K562 (cell line): ENCODE measurements at regions not wholly inside any gene's neighbourhood (a gene's known extent, or its start where the extent isn't known, plus 50 kb on each side); places are given as distances from the start of the nearest gene placed in this dataset.

Experiments
- ATAC-seq: fragments of 200-7000 bp; cut with Tn5 transposase; 3 replicates; pipeline ENCODE4 v1.9.1; 2020; ENCODE audit warnings: moderate library complexity
- BruUV-seq: library from RNA; stranded (reverse); fragments of 400-500 nt; replicated peaks from 2 replicates; lab custom pipeline; 2021; lab: Mats Ljungman, UMichigan
- CTCF ChIA-PET: fragments of 300-600 bp; formaldehyde crosslinking; extraction: SDS; loops from one replicate; lab custom pipeline; 2021; ENCODE audit warnings: low intra/inter-chr PET ratio; lab: Yijun Ruan, JAX
- POLR2A ChIA-PET: fragments of 300-600, 350-650 bp; sonication (Branson Sonifier 250); formaldehyde crosslinking; extraction: SDS; loops from one replicate; lab custom pipeline; 2021; ENCODE audit warnings: antibody characterized with exemption, inconsistent platforms; lab: Yijun Ruan, JAX
- DNase-seq, 4 experiments: peaks; one replicate each; pipeline versions ENCODE4 v3.0.0 to v3.0.0-alpha.2; 2011 to 2018; ENCODE audit warnings: low spot score in 3 of 4, mixed read lengths in 3 of 4; ENCODE audit errors: extremely low read depth in 1 of 4
- FAIRE-seq: peaks from 2 replicates; lab custom pipeline; 2011; peaks lifted over from hg19 to GRCh38; lab: Jason Lieb, UNC
- H2AFZ ChIP-seq: 2 replicates; pipeline ENCODE4 v1.6.0; 2011; ENCODE audit warnings: low read depth, low read length, control low read depth, inconsistent platforms
- H3K27ac ChIP-seq: fragments of 200-600 bp; 3 replicates; pipeline ENCODE4 v1.8.0; 2011; ENCODE audit warnings: low read depth, mild to moderate bottlenecking, control low read depth, inconsistent platforms, low read length, moderate library complexity, mixed read lengths; ENCODE audit errors: extremely low read depth
- H3K27me3 ChIP-seq, 2 experiments: fragments of 300-600 bp in 1 of 2; 2 replicates in 1 of 2; 3 replicates in 1 of 2; pipeline versions ENCODE4 v1.6.0 to v1.8.0; 2011; ENCODE audit warnings: inconsistent platforms in 2 of 2, low read length in 2 of 2, mild to moderate bottlenecking in 1 of 2, mixed read lengths in 1 of 2, moderate library complexity in 1 of 2; ENCODE audit not compliant: control insufficient read depth in 2 of 2, insufficient read depth in 2 of 2
- H3K36me3 ChIP-seq: fragments of 300-600 bp; 3 replicates; pipeline ENCODE4 v1.8.0; 2011; ENCODE audit warnings: mild to moderate bottlenecking, low read length, inconsistent platforms; ENCODE audit not compliant: control insufficient read depth, insufficient read depth
- H3K4me1 ChIP-seq, 2 experiments: fragments of 200-600 bp in 1 of 2; replicated peaks in 1 of 2; 2 replicates in 1 of 2; 3 replicates in 1 of 2; pipeline versions ENCODE4 v1.5.1 to v1.8.0; 2011; ENCODE audit warnings: inconsistent platforms in 2 of 2, low read length in 2 of 2, mild to moderate bottlenecking in 1 of 2, mixed read lengths in 1 of 2, moderate library complexity in 1 of 2; ENCODE audit not compliant: control insufficient read depth in 2 of 2, insufficient read depth in 2 of 2
- H3K4me2 ChIP-seq: 2 replicates; pipeline ENCODE4 v1.6.1; 2011; ENCODE audit warnings: low read length, control low read depth, inconsistent platforms, mixed read lengths; ENCODE audit not compliant: insufficient read depth
- H3K4me3 ChIP-seq: fragments of 200-600 bp; sonication (generic), shearing (Covaris generic); 2 replicates; pipeline ENCODE4 v1.5.1; 2016; ENCODE audit warnings: control low read depth, inconsistent platforms
- H3K79me2 ChIP-seq: fragments of 200-600 bp; 3 replicates; pipeline ENCODE4 v1.8.0; 2011; ENCODE audit warnings: low read length, inconsistent platforms; ENCODE audit not compliant: control insufficient read depth, insufficient read depth
- H3K9ac ChIP-seq, 2 experiments: 2 replicates each; pipeline versions ENCODE4 v1.6.0 to v1.6.1; 2011; ENCODE audit warnings: low read depth in 2 of 2, low read length in 2 of 2, control low read depth in 1 of 2, inconsistent platforms in 1 of 2, mild to moderate bottlenecking in 1 of 2, mixed read lengths in 1 of 2; ENCODE audit not compliant: insufficient read depth in 1 of 2
- H3K9me1 ChIP-seq: one replicate; pipeline ENCODE4 v1.6.0; 2011; ENCODE audit warnings: inconsistent platforms, mild to moderate bottlenecking, low read length, moderate library complexity; ENCODE audit not compliant: control insufficient read depth, insufficient read depth
- H3K9me3 ChIP-seq: replicated peaks from 2 replicates; pipeline ENCODE4 v1.5.1; 2011; ENCODE audit warnings: low read depth, low read length, inconsistent platforms; ENCODE audit not compliant: control insufficient read depth, insufficient read depth
- H4K20me1 ChIP-seq: replicated peaks from 2 replicates; pipeline ENCODE4 v1.6.1; 2011; ENCODE audit warnings: low read length, inconsistent platforms, mixed read lengths; ENCODE audit not compliant: control insufficient read depth, insufficient read depth
- BRD9 ChIP-seq: fragments of 450-650 bp; IDR thresholded peaks from 2 replicates; pipeline ENCODE4 v1.6.1; 2018; ENCODE audit warnings: low read depth; ENCODE audit not compliant: partially characterized antibody
- CEBPB ChIP-seq: fragments of 450-650 bp; IDR thresholded peaks from 2 replicates; pipeline ENCODE4 v1.6.1; 2016; ENCODE audit warnings: missing genetic modification characterization, missing compliant biosample characterization
- ELF2 ChIP-seq: fragments of 250-450 bp; sonication (Bioruptor Pico); IDR thresholded peaks from 2 replicates; pipeline ENCODE4 v1.5.0; 2021; ENCODE audit warnings: mild to moderate bottlenecking
- EP400 ChIP-seq: fragments of 450-650 bp; IDR thresholded peaks from 2 replicates; pipeline ENCODE4 v1.6.1; 2017; ENCODE audit warnings: antibody characterized with exemption, mild to moderate bottlenecking, moderate library complexity
- HNRNPLL ChIP-seq: fragments of 200-400 bp; formaldehyde crosslinking; IDR thresholded peaks from 2 replicates; pipeline ENCODE4 v1.6.1; 2017; ENCODE audit warnings: low read length, low read depth, mild to moderate bottlenecking; ENCODE audit not compliant: poor library complexity, severe bottlenecking
- MEF2D ChIP-seq: conservative IDR thresholded peaks from 2 replicates; pipeline ENCODE4 v1.6.1; 2016; ENCODE audit warnings: low read depth, missing genetic modification characterization, missing compliant biosample characterization
- RBM34 ChIP-seq: fragments of 200-400 bp; formaldehyde crosslinking; IDR thresholded peaks from 2 replicates; pipeline ENCODE4 v1.6.1; 2018; ENCODE audit warnings: low read length, borderline replicate concordance; ENCODE audit not compliant: insufficient read depth
- RNF2 ChIP-seq: sonication (generic); IDR thresholded peaks from 2 replicates; pipeline ENCODE4 v1.6.1; 2016
- SMARCA4 ChIP-seq: fragments of 450-650 bp; IDR thresholded peaks from 2 replicates; pipeline ENCODE4 v1.6.1; 2016
- TBL1XR1 ChIP-seq, 2 experiments: IDR thresholded peaks; 2 replicates each; pipeline ENCODE4 v1.6.1; 2012; ENCODE audit warnings: improper control_type of control experiment in 2 of 2, low read length in 2 of 2, mild to moderate bottlenecking in 1 of 2
- TRIM24 ChIP-seq, 2 experiments: fragments of 450-650 bp; IDR thresholded peaks; 2 replicates each; pipeline ENCODE4 v1.6.1; 2016
- ZNF124 ChIP-seq: sonication (generic); formaldehyde crosslinking; IDR thresholded peaks from 2 replicates; pipeline ENCODE4 v1.8.1; 2022; ENCODE audit warnings: missing genetic modification reagents
- ZNF263 ChIP-seq: sonication (generic); formaldehyde crosslinking; IDR thresholded peaks from 2 replicates; pipeline ENCODE4 v1.8.0; 2022; ENCODE audit warnings: mild to moderate bottlenecking, missing genetic modification reagents, borderline replicate concordance
- ZNF561 ChIP-seq: fragments of 450-650 bp; formaldehyde crosslinking; conservative IDR thresholded peaks from 2 replicates; pipeline ENCODE4 v1.4.0; 2020; ENCODE audit warnings: mild to moderate bottlenecking, moderate library complexity
- WGBS: fragments of 100-300 bp; shearing (Covaris generic); methylation state at CpG from one replicate; pipeline ENCODE4 v1.1.6; 2016; ENCODE audit warnings: low coverage, mixed read lengths; ENCODE audit not compliant: insufficient coverage; ENCODE audit errors: missing lambda C conversion rate; 5-methylcytosine and 5-hydroxymethylcytosine counted together
- in situ Hi-C: fragments of 300-500 bp; cut with MboI; formaldehyde crosslinking; loops from 4 replicates; pipeline ENCODE4 v1.15.0; 2018; ENCODE audit warnings: inconsistent platforms, mixed read lengths
- intact Hi-C: fragments of 100-400 bp; cut with micrococcal nuclease; formaldehyde crosslinking; loops from 2 replicates; pipeline ENCODE4 v1.14.2; 2022
- TF ChIP-seq, protein P1 (sequence below): fragments of 250-450 bp; sonication (Bioruptor Pico); IDR thresholded peaks from 2 replicates; pipeline ENCODE4 v1.4.0; 2020
- TF ChIP-seq, protein P2 (sequence below): sonication (generic); formaldehyde crosslinking; IDR thresholded peaks from 2 replicates; pipeline ENCODE4 v1.8.0; 2022; ENCODE audit warnings: missing genetic modification reagents, mild to moderate bottlenecking, borderline replicate concordance

DNA sequence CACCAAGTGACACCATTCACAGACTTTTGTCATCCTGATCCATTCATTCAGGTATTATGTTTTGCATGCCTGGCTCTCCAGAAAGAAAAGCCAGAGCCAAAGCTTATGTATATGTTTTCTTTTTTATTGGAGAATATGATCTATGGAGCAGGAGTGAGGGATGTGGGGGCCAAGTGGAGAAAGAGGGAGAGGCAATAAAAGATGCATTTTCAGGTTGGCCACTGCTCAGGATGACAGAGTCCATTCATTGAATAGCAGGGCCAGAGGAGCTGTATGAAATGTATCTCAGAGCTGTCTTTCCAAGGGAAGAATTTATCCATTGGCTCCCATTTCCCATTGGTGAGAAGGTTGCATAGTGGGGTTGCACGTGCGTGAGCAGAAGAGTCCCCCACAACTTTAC lies 416.1 kb downstream of the ATP23 start (continued):
- TF ChIP-seq, protein P1, sequence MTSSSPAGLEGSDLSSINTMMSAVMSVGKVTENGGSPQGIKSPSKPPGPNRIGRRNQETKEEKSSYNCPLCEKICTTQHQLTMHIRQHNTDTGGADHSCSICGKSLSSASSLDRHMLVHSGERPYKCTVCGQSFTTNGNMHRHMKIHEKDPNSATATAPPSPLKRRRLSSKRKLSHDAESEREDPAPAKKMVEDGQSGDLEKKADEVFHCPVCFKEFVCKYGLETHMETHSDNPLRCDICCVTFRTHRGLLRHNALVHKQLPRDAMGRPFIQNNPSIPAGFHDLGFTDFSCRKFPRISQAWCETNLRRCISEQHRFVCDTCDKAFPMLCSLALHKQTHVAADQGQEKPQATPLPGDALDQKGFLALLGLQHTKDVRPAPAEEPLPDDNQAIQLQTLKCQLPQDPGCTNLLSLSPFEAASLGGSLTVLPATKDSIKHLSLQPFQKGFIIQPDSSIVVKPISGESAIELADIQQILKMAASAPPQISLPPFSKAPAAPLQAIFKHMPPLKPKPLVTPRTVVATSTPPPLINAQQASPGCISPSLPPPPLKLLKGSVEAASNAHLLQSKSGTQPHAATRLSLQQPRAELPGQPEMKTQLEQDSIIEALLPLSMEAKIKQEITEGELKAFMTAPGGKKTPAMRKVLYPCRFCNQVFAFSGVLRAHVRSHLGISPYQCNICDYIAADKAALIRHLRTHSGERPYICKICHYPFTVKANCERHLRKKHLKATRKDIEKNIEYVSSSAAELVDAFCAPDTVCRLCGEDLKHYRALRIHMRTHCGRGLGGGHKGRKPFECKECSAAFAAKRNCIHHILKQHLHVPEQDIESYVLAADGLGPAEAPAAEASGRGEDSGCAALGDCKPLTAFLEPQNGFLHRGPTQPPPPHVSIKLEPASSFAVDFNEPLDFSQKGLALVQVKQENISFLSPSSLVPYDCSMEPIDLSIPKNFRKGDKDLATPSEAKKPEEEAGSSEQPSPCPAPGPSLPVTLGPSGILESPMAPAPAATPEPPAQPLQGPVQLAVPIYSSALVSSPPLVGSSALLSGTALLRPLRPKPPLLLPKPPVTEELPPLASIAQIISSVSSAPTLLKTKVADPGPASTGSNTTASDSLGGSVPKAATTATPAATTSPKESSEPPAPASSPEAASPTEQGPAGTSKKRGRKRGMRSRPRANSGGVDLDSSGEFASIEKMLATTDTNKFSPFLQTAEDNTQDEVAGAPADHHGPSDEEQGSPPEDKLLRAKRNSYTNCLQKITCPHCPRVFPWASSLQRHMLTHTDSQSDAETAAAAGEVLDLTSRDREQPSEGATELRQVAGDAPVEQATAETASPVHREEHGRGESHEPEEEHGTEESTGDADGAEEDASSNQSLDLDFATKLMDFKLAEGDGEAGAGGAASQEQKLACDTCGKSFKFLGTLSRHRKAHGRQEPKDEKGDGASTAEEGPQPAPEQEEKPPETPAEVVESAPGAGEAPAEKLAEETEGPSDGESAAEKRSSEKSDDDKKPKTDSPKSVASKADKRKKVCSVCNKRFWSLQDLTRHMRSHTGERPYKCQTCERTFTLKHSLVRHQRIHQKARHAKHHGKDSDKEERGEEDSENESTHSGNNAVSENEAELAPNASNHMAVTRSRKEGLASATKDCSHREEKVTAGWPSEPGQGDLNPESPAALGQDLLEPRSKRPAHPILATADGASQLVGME: no peak
- TF ChIP-seq SMARCA4 (no peak), RNF2 (no peak), ZNF124 (CRISPR knock-in tag) (no peak), RBM34 (no peak)

DNA sequence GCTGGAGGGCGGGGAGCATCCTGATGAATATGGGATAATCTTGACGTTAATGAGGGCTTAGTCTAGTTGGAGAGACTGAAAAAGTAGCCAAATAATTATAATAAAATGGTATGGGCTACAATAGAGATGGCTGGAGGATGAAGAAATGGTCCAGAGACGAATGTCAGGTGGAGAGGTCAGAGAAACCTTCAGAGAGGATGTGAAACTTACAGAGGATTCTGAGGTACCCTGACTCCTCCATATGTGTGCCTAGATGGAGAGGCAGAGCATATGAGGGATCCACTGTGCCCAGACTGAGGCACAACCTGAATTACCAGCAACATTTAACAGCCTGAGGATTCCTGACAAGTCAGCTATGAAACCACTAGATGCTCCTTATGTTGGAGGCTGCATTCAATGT lies 417.0 kb downstream of the ATP23 start:
- POLR2A ChIA-PET: interaction anchor here (1.0 kb wide), 1 partner anchor 10 kb away, joined by 3 read pairs; no protein-coding TSS in a partner anchor
- Histone ChIP-seq H3K9ac (no peak overlapping the region), H3K9me1 (no peaks in the 10 kb centered on the region), H4K20me1 (no peaks in the 10 kb centered on the region), H3K79me2 (no peaks in the 10 kb centered on the region), H3K27me3 (no peaks in the 10 kb centered on the region), H3K9me3 (no peaks in the 10 kb centered on the region), H3K4me3 (no peak overlapping the region), H3K4me2 (no peak overlapping the region), H3K36me3 (no peaks in the 10 kb centered on the region), H3K27ac (no peak overlapping the region), H3K4me1 (no peaks in the 10 kb centered on the region), H2AFZ (no peak overlapping the region)
- intact Hi-C loops (no loop called here), in situ Hi-C loops (no loop called here)
- WGBS: 3% methylated on average over 3 of the region's 3 CpGs
- DNase-seq (no peak), FAIRE-seq (no peak), ATAC-seq (no peak)
- CTCF ChIA-PET: no interaction called here
- no TSS peak for BruUV-seq
- TF ChIP-seq BRD9 (no peak), MEF2D (tag) (no peak), ZNF263 (CRISPR knock-in tag) (no peak), ELF2 (CRISPR knock-in tag) (no peak), HNRNPLL (no peak), ZNF561 (no peak), EP400 (no peak), CEBPB (tag) (no peak), TBL1XR1 (IDR thresholded peaks at IDR 0.05; ENCODE audit: low read length in 2 of 2) (no peak), TRIM24 (IDR thresholded peaks at IDR 0.05) (no peak)
- TF ChIP-seq, protein P2, sequence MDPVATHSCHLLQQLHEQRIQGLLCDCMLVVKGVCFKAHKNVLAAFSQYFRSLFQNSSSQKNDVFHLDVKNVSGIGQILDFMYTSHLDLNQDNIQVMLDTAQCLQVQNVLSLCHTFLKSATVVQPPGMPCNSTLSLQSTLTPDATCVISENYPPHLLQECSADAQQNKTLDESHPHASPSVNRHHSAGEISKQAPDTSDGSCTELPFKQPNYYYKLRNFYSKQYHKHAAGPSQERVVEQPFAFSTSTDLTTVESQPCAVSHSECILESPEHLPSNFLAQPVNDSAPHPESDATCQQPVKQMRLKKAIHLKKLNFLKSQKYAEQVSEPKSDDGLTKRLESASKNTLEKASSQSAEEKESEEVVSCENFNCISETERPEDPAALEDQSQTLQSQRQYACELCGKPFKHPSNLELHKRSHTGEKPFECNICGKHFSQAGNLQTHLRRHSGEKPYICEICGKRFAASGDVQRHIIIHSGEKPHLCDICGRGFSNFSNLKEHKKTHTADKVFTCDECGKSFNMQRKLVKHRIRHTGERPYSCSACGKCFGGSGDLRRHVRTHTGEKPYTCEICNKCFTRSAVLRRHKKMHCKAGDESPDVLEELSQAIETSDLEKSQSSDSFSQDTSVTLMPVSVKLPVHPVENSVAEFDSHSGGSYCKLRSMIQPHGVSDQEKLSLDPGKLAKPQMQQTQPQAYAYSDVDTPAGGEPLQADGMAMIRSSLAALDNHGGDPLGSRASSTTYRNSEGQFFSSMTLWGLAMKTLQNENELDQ (CRISPR knock-in tag): no peak
